ENCODE measurements at regions not wholly inside any gene's neighbourhood (a gene's known extent, or its start where the extent isn't known, plus 50 kb on each side); places are given as distances from the start of the nearest gene placed in this dataset.
"Not testable (repeated sequence)": the region's sequence is repeated elsewhere in the genome, so short reads cannot be mapped to it uniquely, and the experiment has no call there.

DNA sequence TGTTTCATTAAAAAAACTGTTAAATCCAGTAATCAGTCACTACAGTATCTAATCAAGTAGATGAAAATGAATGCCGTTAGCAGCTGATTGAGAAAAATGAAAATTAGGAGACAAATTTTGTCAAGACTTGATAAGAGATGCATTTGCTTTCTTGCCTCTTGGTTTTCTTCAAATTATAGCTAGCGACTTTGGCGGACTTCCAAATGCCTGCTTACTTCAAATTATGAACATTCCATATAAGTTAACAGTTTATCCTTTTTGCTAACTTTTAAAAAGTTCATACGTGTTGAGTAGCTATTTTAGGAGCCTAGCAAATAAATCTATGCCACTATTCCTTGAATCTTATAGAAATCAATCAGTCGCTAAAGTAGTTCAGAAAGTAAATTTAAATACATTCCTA is 58.8 kb downstream of the PPP4R3C start:
- DNase-seq: no peak

DNA sequence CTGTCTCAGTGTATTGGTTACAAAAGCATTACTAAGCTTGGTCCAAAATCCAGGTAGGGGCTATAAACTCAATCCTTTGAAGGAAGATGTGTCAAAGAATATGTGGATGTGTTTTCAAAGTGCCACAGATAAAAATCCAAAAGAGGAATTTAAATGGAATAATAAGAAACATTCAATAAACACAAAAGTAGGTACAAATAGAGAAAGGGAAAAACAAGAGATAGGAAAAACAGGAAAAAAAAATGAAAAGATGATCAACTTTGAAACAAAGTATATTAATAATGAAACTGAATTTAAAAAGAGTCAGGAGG is 64.0 kb downstream of the PPP4R3C start:
- no peak for DNase-seq

DNA sequence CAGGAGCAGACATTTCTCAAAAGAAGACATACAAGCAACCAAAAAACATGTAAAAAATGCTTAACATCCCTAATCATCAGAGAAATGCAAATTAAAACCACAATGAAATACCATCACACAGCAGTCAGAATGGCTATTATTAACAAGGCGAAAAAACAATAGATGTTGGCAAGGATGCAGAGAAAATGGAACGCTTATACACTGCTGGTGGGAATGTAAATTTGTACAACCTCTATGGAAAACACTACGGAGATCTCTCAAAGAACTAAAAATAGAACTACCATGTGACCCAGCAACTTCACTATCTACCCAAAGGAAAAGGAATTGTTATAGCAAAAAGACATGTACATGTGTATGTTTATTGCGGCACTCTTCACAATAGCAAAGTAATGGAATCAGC is 71.5 kb downstream of the PPP4R3C start:
- no peak for DNase-seq

DNA sequence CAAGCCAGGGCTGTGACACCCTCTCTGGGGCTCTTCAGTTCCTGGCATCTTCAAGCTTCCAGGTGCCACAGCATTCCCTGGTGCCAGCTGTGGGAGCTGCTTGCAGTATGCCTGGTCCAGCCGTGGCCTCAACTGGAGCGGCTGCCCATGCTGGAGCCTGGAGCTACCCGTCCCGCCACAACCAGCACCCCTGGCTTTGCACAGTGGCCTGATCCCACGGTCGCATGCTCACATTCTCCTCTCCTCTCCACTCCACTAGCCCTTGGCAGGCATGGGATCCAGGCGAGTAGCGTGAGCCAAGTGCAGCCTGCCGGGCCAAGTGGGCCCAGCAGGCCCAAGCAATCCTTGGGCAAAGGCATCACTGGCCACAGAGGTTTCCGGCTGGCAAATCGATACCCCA is 81.7 kb downstream of the PPP4R3C start:
- DNase-seq: no peak

DNA sequence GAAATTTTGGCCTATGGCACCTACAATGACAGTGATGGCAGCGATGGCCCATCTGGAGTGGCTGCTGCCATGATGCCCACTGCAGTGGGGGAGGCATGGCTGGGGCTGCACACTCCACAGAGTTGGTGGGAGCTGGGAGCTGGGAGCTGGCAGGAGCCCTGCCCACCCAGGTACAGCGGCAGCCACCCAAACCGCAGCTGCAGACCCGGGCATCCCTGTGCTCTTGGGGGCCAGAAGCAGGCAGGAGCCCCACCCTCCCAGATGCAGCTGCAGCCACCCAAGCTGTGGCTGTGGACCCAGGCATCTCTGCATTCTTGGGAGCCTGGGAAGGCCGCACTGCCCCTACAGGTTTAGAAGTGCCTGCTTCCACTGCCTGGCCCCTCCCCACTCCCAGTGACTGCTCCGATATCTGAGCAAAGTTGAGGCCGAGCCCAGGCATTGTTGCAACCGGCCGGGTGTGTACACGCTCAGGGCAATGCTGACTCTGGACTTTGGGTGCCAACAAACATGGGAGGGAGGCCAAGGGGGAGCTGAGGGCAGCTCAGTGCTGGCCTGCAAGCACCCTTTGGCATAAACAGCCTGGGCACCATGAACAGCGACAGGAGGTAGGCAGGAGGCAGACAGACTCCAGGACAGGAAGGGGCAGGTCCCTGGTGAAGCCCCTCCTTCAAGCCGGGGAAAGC is 82.8 kb downstream of the PPP4R3C start:
- DNase-seq: no peak

DNA sequence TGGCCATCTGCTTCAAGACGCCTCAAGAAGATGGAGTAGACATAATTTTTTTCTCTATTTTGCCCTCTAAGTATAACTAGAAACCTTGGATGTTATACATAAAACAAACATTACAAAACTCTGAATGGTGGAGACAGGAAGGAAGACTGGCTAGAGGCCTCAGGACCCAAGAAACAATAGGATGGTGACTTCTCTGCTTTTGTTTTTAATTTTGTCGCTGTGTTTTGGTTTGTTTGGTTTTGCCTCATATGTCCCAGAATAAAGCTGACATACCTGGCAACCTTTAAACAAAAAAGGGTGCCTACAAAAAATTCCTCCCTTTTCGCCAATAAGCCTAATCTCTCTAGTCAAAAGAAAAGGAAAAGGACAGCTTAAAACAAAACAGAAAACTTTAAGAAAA is 109.1 kb downstream of the PPP4R3C start:
- DNase-seq: no peak

DNA sequence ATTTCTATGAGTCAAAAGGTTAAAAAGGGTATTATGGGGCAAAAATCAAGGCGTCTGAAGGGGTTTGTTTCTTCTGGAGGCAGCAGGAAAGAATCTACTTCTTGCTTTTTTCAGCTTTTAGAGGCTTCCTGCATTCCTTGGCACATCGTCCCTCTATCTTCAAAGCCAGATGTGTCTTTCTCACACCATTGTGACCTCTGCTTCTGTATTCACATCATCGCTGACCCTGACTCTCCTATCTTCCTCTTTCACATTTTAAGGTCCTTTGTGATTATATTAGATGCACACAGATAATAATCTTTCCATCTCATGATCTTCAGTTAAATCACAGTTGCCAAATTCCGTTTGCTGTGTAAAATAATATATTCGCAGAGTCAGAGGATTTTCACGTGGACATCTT is 112.7 kb downstream of the PPP4R3C start:
- no peak for DNase-seq

DNA sequence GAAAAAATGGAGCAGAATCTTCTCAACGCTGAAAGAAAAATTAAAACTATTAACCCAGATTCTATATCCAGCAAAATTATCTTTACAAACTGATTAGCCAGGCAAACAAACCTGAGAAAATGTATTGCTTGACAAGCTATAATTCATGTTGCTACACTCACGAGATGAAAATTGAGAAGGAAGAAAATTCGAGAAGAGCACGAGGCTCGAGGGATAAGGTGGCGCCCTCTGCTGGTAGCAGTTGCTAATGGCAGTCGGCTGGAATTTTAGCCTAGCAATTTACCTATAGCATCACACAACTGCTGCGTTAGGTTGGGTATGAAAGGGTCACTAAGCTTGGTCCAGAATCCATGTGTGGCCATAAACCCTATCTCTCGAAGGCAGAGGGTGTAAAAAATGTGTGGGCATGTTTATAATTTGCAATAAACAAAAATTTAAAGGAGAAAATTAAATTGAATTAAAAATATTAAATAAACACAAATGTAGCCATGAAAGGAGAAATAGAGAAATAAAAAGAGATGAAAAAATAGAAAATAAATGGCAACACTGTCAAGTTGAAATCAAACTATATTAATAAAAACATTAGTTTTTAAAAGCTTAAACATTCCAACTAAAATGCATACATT is 126.6 kb downstream of the PPP4R3C start:
- peak; percentile 38 for DNase-seq

DNA sequence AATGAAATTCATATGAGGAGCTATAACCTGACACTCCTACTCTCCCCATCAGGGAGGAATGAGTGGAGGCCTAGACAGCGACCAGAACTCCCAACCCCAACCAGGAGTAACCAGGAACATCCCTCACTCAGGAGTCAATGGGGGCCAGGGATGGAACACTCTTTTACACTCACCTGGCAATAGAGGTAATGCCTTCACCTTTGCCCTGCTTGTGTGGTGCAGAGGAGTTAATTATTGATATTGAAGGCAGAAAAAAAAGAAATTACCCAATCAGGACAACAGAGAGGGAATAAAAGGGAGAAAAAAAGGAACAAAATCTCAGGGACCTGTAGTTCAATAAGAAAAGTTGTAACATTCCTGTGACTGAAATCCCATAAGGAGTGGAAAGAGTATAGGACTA is 141.5 kb downstream of the PPP4R3C start:
- no peak for DNase-seq

DNA sequence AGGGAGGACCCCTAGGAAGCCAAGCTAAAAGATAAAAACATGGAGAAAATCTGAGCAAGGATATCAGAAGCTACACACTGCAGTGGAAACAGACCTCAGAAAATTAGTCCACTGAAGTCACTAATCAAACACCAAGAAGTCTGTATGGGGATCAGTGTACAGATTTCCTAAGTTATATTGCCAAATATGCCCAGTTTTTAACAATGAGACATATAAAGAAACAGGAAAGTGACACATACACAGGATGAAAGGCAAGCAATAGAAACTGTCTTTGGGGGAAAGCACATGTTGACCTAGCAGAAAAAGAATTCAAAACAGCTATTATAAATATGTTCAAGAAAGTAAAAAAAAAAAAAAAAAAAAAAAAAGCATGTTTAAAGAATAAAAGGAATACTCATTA is 153.7 kb downstream of the PPP4R3C start:
- DNase-seq: no peak

DNA sequence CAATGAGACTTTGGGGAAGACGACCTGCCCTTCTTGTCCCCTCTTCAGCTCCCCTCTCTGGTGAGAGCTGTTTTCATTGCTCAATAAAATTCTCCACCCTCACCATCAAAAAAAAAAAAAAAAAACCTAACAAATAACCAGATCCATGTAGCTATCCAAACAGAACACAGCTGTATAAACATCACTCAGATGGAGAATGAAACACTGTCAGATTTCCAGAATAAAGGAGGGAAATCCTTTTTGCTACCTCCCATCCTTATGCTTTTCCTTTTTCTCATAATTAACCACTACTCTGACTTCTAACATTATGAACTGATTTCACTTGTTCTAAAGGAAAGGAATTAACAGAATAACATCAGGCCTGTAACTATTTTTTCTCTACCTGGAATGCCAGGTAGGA is 155.6 kb downstream of the PPP4R3C start:
- DNase-seq: no peak

DNA sequence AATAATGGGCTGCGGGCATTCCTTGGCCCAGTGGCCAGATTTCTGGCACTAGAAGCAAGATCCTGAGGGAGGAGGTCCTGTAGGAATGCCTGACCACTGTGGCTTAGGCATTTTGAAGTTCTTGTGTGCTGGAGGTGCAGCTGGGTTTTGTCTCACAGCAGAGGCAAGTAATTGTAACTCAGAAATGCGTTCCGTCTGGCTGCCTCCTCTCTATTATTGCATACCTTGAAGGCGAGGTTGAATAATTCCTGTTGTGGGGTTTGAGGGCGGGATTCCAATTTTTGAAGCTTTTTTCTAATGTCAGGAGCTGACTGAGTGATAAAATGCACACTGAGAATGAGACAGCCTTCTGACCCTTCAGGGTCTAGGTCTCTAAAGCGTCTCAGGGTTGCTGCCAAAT is 170.6 kb downstream of the PPP4R3C start:
- not testable (repeated sequence) for DNase-seq

DNA sequence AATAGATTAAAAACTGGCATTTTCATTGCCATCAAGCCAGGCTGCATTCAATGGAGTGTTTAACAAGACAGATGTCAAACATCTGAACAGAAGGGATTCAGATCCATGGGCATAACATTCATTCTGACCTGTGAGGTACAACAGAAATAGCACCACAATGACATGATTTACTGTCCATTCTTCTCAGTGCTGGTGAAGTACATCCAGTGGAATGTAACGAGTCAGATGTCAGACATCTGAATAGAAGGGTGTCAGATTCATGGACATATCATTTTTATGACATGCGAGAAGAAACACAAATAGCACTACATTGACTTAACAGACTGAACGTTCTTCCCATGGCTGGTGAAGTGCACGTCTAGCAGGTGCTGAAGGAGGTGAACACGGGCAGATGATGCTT is 186.4 kb downstream of the PPP4R3C start:
- DNase-seq: no peak

DNA sequence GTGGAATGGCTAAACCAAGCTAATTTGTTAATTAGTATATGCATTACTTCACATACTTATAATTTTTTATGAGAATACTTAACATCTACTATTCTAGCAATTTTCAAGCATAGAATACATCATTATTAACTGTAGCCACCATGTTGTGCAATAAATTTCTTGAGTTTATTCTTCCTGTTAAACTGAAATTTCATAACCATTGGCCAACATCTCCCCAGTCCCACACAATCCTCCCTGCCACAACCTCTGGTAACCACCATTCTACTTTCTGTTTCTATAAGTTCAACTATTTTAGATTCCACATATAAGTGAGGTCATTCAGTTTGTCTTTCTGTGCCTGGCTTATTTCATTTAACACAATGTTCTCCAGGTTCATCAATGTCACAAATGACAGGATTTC is 208.5 kb downstream of the PPP4R3C start:
- DNase-seq: no peak

DNA sequence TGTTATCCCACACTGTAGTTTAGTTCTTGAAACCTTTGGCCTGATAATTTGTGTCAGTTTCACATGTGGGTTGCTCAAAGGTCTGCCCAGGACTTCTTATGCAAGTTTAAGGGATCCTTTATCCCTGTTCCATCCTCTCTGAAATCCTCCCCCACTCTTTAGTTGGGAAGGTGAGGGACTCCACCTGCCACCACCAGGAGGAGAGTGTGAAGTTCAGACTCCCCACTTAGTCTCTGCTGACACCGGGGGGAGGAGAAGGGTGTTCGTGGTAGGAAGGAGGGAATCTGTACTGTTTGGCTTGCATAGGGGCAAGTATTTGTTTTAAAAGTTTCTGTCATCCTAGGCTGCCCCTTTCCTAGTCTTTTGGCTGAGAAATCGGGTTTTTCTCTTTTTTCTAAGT is 211.8 kb downstream of the PPP4R3C start:
- DNase-seq: no peak

DNA sequence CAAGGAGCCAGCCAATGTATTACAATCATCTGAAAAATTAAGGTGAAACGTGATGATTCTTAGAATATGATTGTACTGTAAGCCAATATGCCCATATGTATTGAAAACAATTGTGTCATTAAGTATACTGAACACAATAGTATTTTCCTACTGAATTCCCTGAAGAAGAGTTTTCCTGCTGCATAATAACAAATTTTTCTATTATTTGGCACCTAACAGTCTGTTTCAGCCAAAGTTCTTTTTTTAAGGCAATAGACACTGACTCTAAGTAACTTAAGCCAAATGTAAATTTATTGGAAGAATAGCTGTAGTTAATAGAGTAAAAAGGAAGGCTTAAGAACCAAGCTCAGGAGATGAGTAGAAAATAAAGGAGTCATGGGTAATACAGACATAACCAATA is 220.6 kb downstream of the PPP4R3C start:
- DNase-seq: no peak

DNA sequence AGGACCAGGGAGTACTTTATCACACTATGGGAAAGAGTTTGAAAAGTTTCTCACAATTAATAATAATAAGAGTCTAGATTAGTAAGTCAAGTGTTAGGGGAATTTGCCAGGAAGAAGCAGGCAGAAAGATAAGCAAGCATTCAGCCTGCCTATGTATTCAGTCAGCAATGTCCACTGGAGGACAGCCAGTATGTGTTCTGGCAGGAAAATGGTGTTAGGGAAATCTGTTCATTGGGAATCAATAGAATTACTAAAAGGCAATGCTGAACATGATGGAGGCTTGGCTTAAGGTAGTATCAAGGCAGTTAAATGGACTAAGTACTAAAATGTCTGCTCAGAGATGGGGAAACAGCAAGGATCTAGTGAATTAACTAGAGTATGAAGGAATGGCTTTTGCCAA is 221.2 kb downstream of the PPP4R3C start:
- no peak for DNase-seq

DNA sequence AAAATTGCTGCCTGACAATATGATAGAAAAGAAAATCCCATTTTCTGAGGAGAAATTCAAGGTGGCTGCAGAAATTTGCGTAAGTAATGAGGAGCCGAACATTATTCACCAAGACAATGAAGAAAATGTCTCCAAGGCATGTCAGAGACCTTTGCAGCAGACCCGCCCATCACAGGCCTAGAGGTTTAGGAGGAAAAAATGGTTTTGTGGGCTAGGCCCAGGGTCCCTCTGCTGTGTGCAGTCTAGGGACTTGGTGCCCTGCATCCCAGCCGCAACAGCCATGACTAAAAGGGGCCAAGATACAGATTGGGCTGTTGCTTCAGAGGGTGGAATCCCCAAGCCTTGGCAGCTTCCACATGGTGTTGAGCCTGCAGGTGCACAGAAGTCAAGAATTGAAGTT is 223.1 kb downstream of the PPP4R3C start:
- not testable (repeated sequence) for DNase-seq

DNA sequence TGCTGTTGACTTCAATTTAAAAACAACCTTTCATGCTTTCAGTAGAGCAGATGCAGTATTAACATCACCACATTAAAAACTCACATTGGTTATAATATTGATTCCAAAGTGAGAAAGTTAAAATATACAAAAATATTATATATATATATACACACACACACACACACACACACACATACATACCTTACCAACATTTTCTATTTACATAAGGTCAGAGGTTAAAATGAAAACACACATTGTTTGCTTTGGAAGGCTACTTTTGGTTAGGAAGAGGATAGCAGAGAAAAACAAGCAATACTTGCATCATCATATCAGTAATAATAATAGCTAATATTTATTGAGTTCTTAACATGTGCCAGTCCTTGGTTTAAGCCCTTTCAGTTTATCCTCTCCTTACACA is 226.5 kb downstream of the PPP4R3C start:
- no peak for DNase-seq

DNA sequence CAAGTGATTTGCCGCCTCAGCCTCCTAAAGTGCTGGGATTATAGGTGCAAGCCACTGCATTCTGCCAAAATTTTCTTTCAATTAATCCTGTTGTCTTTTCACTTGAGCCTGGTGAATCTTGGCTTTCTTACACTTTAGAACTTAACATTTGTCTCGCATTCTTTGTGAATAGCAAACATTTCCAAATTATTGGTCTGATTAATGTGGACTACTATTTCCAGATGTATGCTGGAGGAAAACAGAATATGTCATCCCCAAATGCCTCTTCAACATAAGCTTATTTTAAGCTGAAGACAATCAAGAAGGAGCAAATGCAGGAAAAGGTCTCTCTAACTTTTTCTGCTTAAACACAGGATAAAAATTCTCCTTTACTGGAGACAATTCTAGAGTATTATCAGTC is 233.4 kb downstream of the PPP4R3C start:
- DNase-seq: no peak

DNA sequence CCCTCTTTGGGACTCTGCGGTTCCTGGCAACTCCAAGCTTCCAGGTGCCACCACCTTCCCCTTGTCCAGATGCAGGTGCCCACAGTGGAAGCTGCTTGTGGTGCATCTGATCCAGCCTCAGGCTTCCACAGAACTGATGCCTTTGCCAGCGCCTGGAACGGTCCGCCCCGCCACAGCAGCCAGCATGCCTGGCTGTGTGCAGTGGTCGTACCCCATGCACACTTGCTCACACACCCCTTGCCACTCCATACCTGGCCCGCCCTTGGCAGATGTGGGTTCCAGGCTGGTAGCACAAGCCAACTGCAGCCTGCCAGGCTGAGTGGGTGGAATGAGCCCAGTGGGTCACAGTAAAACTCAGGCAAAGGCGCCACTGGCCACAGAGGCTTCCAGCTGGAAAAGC is 240.5 kb downstream of the PPP4R3C start:
- no peak for DNase-seq

DNA sequence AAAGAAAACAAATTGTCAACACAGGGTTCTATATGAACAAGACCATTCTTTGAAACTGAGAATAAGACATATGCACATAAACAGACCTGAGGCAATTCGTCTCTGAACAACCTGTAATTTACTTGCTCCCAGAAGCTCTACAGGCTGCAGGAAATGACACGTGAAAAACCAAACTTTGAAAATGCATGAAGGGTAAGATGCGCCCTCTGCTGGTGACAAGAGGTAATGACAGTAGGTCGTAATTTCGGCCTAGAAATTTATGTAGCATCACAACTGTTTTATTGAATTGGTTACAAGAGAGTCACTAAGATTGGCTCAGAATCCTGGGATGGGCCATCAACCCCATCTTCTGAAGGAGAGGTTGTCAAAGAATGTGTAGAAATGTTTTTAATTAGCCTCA is 276.5 kb downstream of the PPP4R3C start:
- peak; percentile 16 for DNase-seq

DNA sequence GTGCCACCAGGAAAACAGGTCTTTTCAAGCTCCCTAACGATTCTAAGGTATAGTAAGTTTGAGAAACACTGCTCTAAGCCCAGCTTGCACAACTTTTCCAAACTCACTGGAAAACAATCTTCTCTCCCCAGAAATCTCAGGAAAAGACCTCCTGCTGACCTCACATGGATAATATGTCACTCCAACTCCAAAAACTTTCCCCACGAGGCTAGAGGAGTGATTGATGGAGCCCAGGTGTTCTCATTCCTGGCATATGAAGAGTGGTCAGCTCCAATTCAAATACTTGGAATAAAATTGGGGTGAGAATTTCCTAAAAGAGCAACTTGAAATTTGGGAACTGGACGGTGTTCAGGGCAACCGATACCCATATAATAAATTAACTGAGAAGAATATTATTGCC is 299.9 kb downstream of the PPP4R3C start:
- DNase-seq: no peak

DNA sequence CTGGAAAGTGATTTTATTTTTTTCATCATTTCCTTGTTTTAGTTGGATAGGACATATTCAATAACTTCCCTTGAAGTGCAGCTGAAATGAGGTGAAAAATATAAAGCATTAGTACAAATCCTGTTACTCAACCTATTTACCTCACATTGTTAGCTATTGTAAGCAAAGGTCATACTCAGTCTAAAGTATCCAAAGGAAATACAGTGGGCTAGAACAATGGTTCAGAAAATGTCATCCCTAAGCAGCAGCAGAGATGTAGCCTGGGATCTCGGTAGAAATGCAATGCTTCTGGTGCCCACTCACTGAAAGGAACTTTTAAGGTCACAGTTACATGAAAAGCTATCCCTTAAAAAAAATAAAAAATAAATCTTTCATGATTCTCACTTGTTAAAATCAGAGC is 300.6 kb downstream of the PPP4R3C start:
- no peak for DNase-seq

DNA sequence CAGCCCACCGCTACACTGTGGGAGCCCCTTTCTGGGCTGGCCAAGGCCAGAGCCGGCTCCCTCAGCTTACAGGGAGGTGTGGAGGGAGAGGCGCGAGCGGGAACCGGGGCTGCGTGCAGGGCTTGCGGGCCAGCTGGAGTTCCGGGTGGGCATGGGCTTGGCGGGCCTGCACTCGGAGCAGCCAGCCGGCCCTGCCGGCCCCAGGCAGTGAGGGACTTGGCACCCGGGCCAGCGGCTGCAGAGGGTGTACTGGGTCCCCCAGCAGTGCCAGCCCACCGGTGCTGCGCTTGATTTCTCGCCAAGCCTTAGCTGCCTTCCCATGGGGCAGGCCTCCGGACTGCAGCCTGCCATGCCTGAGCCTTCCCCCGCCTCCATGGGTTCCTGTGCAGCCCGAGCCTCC is 306.2 kb downstream of the PPP4R3C start:
- not testable (repeated sequence) for DNase-seq
